ENCODE measurements at regions not wholly inside any gene's neighbourhood (a gene's known extent, or its start where the extent isn't known, plus 50 kb on each side); places are given as distances from the start of the nearest gene placed in this dataset.
A peak's percentile ranks its signal among the peaks of the same experiment; 100 is the strongest.

DNA sequence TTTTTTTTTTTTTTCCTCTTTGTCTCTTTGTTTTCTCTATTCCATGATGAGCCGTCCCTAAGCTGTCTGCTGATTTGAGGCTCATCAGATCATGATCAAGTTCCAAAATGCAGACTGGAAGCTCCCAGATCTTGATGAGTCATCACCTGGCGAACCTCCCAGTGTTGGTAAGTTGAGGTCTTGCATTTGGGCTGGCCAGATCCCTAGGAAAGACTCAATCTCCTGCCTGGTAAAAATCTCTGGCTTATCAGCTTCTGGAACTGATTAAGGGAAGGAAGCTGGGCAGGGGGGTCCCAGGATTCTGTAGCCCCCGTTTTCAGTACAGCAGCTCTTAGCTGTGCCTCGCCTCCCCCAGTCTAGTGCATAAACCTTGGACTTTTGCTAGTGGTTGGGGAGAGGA, 69.0 kb downstream of the TSPAN17 start:
- Histone ChIP-seq H3K9me3 (no peaks in the 10 kb centered on the region), H3K4me1 (no peaks in the 10 kb centered on the region), H3K4me3 (no peak overlapping the region), H3K36me3 (no peaks in the 10 kb centered on the region), H3K27me3 (no peaks in the 10 kb centered on the region), H3K27ac (no peak overlapping the region)
- ATAC-seq (peak in 1 of 4 donors; percentile 31), DNase-seq (no peak)
- 53% methylated on average over 3 of the region's 4 CpGs for WGBS (ENCODE audit: insufficient coverage, low coverage, low lambda C conversion rate, missing lambda C conversion rate)
- no peak for TF ChIP-seq CTCF (IDR thresholded peaks at IDR 0.05)
- intact Hi-C loops (cut with DNase I) = no loop called here

DNA sequence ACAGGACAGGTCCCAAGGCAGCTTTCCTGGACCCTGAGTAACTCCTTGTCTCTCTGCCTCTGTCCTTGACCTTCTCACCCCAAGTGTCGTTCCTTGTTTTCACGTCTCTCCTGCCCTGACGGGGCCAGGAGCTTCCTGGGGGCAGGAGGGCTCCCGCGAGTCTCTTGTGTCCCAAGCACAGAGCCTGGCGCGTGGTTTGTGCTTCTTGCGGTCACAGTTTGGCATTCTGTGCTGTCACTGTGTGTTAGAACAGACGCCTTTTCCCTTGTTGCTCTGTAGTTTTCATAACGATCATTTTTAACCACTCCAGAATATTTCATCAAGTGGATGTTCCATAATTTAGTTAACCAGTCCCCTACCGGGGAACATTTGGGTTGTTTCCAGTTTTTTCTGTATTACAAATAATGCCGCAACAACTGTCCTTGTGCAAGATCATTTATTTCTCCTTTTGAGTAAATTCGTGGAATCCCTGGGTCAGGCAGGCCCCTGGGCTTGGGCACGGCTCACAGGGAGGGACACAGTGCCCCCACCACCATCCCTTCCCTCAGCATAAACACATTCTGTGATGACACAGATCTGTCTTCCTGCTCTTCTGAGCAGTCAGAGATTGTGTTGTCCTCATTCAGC, 71.9 kb downstream of the TSPAN17 start:
- Histone ChIP-seq H3K4me3 (no peak overlapping the region), H3K27me3 (no peaks in the 10 kb centered on the region), H3K36me3 (no peaks in the 10 kb centered on the region), H3K4me1 (no peaks in the 10 kb centered on the region), H3K27ac (no peak overlapping the region), H3K9me3 (no peaks in the 10 kb centered on the region)
- DNase-seq (no peak), ATAC-seq (no peak)
- 33% methylated on average over 14 of the region's 14 CpGs for WGBS (ENCODE audit: insufficient coverage, low coverage, low lambda C conversion rate, missing lambda C conversion rate)
- intact Hi-C loops (cut with DNase I) = no loop called here
- TF ChIP-seq POLR2A (IDR thresholded peaks at IDR 0.05) (no peak), CTCF (IDR thresholded peaks at IDR 0.05) (no peak)

DNA sequence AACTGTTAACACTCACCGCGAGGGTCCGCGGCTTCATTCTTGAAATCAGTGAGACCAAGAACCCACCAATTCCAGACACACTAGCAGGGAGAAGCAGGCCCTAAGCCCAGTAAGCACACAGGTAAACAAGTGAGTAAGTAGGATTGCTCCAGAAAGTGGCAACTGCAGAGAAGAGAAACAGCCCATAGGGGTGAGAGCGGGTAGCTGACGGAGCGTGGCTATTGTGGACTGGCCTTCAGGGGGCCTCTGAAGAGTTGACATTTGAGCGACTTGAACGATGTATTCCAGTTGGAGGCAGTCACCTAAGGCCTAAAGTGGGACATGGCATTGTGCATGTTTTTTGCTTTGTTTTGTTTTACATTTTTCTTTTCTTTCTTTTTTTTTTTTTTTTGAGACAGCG, 74.2 kb downstream of the TSPAN17 start:
- H3K4me3 ChIP-seq = no peak overlapping the region
- no peak for DNase-seq
- H3K36me3 ChIP-seq = no peaks in the 10 kb centered on the region
- no peak for ATAC-seq
- no peaks in the 10 kb centered on the region for H3K4me1 ChIP-seq
- WGBS (ENCODE audit: insufficient coverage, low coverage, low lambda C conversion rate, missing lambda C conversion rate) = 81% methylated on average over 9 of the region's 10 CpGs
- no peak for TF ChIP-seq CTCF (IDR thresholded peaks at IDR 0.05)
- no peak for TF ChIP-seq POLR2A (IDR thresholded peaks at IDR 0.05)
- H3K27ac ChIP-seq = no peak overlapping the region
- no peaks in the 10 kb centered on the region for H3K27me3 ChIP-seq
- intact Hi-C loops (cut with DNase I) = no loop called here
- no peaks in the 10 kb centered on the region for H3K9me3 ChIP-seq

- no peaks in the 10 kb centered on the region for H3K9me3 ChIP-seq
- ATAC-seq = no peak
- intact Hi-C loops (cut with DNase I) = no loop called here
- no peak overlapping the region for H3K4me3 ChIP-seq
- H3K27me3 ChIP-seq = no peaks in the 10 kb centered on the region
- no peaks in the 10 kb centered on the region for H3K36me3 ChIP-seq
- no peak for DNase-seq
- no peak for TF ChIP-seq CTCF (IDR thresholded peaks at IDR 0.05)
- TF ChIP-seq POLR2A (IDR thresholded peaks at IDR 0.05) = no peak
- no peaks in the 10 kb centered on the region for H3K4me1 ChIP-seq
- H3K27ac ChIP-seq = no peak overlapping the region
- 33% methylated on average over 2 of the region's 10 CpGs for WGBS (ENCODE audit: insufficient coverage, low coverage, low lambda C conversion rate, missing lambda C conversion rate)
Measured at GRCh38 chr5:176722757-176723156, 75.5 kb downstream of the TSPAN17 start.

- ATAC-seq (no peak), DNase-seq (no peak)
- Histone ChIP-seq H3K9me3 (no peaks in the 10 kb centered on the region), H3K27ac (no peak overlapping the region), H3K4me1 (no peaks in the 10 kb centered on the region), H3K27me3 (no peaks in the 10 kb centered on the region), H3K4me3 (no peak overlapping the region), H3K36me3 (no peaks in the 10 kb centered on the region)
- TF ChIP-seq CTCF (IDR thresholded peaks at IDR 0.05) (no peak), POLR2A (IDR thresholded peaks at IDR 0.05) (no peak)
- WGBS (ENCODE audit: insufficient coverage, low coverage, low lambda C conversion rate, missing lambda C conversion rate) = 76% methylated on average over 2 of the region's 3 CpGs
- intact Hi-C loops (cut with DNase I) = no loop called here
Measured at GRCh38 chr5:176723440-176723839, 76.2 kb downstream of the TSPAN17 start.

Measured in right lobe of liver (tissue), 6 donors.